GM12874 (cell line): ENCODE measurements at regions not wholly inside any gene's neighbourhood (a gene's known extent, or its start where the extent isn't known, plus 50 kb on each side); places are given as distances from the start of the nearest gene placed in this dataset.

Source experiments
- TF ChIP-seq, protein P1 (sequence below): IDR thresholded peaks from 2 replicates; pipeline ENCODE4 v1.5.1; 2011; ENCODE audit warnings: low read depth, mild to moderate bottlenecking, control low read depth, low read length, moderate library complexity; ENCODE audit not compliant: insufficient read depth

DNA sequence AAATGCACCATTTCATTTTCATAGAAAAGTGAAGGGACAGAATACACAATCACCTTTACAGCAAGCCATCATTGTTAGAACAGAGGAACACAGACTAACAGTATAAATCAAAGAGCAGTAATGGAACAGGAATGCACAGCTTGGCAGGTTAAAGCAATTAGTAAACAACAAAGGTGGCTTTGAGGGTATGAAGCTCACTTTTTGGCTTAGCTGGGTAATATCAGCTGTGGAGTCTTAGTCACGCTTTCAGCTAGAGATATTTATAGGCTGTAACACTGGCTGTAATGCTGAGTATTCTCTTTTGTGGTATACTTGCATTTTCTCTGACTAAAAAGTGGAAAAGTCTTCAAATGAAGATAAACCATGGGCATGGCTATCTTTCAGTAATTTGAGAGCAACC is 1780.5 kb downstream of the LRRC4C start:
- TF ChIP-seq, protein P1, sequence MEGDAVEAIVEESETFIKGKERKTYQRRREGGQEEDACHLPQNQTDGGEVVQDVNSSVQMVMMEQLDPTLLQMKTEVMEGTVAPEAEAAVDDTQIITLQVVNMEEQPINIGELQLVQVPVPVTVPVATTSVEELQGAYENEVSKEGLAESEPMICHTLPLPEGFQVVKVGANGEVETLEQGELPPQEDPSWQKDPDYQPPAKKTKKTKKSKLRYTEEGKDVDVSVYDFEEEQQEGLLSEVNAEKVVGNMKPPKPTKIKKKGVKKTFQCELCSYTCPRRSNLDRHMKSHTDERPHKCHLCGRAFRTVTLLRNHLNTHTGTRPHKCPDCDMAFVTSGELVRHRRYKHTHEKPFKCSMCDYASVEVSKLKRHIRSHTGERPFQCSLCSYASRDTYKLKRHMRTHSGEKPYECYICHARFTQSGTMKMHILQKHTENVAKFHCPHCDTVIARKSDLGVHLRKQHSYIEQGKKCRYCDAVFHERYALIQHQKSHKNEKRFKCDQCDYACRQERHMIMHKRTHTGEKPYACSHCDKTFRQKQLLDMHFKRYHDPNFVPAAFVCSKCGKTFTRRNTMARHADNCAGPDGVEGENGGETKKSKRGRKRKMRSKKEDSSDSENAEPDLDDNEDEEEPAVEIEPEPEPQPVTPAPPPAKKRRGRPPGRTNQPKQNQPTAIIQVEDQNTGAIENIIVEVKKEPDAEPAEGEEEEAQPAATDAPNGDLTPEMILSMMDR = no peak

DNA sequence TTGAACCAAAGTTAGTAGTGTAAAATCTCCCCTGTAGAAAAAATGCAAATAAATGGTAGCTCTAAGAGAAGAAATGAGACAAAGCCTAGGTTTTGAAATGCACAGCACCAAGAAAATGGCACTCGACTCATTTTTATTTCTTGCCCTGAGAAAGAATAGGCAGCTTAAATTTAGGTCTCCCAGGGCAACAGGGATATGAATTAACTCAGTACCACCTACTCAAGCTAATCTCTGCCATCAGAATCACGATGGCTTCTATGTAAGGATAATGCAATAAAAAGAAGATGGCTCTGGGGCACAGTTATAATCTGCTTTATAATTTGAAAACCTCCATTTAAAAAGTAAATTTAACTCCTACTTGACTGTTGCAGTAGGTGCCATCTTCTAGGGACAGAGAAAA is 1784.3 kb downstream of the LRRC4C start:
- TF ChIP-seq, protein P1 = no peak

DNA sequence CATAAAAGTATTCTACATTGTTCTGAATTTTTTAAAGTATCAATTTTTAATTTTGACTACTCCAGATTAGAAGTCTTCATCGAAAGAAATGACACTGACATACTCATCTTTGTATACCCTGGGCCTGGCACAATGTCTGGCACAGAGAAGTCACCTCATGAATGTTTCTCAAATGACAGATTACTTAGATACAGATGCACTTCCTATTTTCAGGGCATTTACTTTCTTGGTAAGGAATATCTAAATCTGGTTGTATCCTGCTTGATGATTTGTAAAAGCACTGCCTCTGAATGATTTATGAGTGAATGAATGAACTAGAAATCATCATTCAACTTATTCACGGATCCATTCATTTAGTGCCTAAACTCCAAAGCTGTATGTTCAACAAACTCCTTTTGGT is 1784.7 kb downstream of the LRRC4C start:
- TF ChIP-seq, protein P1 = no peak

DNA sequence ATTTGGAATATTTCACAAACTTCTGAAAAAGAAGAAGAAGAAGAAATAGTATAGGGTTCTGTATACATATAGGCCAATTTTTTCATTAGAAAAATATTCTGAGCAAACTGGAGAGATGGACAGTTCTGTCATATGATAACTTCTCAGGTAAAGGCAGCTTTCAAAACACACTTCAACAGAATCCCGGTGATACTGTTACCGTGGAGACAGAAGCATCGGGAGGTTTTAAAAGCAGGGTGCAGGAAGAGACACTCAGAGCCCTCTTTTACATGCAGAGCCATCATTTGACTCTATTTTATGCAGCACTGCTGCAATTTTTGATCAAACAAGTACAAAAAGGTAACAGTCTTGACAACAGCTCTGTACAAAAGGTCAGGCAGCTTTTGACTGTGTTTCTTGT is 1785.4 kb downstream of the LRRC4C start:
- TF ChIP-seq, protein P1 = no peak

DNA sequence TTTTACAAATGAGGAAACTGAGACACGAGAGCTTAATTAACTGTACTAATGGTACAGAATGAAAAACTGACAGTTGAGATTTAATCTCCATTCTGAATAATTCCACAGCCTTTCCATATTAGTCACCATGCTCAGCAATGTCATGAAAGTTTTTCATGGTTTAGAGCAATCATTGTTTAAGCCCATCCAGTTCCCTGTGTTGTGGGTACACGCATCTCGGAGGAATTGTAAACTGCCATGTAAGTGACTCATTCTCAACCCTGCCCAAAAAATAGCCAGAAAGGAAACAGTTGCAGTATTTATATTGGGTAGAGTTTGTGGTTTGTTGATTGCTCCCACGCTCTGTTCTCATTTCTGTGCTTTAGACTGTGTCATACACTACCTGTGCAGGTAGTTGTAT is 1790.8 kb downstream of the LRRC4C start:
- TF ChIP-seq, protein P1 = no peak

DNA sequence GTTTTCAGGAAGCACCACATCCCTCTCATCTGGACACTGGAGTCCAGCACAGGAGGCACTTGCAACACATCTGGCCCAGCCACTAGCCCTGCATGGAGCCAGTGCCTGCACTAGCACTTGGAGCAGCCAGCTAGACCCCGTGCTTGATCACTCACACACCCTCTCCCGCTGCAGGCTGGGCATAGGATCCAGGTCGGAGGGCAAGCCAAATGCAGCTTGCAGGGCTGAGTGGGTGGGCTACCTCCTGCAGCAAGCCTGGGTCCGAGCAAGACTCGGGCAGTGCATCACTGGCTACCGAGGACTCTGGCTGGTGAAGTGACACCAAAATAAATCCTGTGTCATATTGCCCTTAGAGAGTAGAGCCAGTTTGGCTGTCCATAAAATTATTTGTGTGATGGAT is 1795.4 kb downstream of the LRRC4C start:
- TF ChIP-seq, protein P1 = no peak

DNA sequence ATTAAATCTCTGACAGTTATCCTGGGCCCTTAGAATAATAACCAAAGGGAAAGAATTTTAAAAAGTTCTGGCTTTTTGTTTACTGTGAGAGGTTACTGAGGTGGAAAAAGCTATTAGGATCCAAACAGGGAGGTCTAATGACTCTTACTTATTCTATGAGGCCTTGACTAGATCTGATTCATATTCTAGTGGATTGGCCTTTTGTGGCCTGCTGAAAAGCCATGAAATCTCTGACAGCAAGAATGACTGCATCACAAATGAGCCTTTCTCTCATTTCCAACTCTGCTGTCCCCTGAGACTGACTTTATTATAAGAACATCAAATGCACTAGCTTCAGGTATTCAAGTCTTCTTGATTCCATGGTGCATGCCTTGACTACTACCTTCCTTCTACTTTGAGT is 1797.6 kb downstream of the LRRC4C start:
- TF ChIP-seq, protein P1 = no peak

DNA sequence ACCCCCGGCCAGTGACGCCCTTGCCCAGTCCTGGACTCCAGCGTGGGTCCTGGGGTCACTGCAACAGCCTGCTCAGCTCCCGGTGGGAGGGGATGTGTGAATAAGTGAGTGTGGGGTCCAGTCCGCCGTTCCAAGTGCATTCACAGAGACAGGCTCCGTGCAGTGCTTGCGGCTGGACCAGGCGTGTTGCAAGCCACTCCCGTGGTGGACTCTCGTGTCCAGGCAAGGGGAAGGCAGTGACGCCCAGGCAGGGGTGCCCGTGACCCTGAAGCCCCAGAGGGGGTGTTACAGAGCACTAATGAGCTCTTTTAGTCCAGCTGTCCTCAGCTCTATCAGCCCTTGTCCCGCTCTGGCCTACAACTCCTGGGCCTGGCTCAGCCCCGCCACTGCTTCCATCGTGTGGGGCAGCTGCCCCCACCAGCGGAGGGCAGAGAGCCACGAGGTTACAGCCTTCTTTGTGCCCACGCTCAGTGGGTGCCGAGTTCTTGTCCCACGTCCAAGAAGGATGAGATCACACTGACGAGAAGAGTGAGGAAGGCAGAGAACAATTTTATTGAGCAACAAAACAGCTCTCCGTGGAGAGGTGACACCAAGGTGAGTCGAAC is 1807.5 kb downstream of the LRRC4C start:
- TF ChIP-seq, protein P1 = no peak
